Right lobe of liver (tissue), 4 donors: ENCODE measurements at regions not wholly inside any gene's neighbourhood (a gene's known extent, or its start where the extent isn't known, plus 50 kb on each side); places are given as distances from the start of the nearest gene placed in this dataset.

Experiments
- CTCF ChIP-seq, 4 donors: fragments of 200-600 bp in 3 of 4; fragments of 450-650 bp in 1 of 4; IDR thresholded peaks; one replicate each; pipeline versions ENCODE4 v1.5.1 to v1.8.0; 2016 to 2022; ENCODE audit warnings: antibody characterized with exemption in 4 of 4, mild to moderate bottlenecking in 2 of 4
- POLR2A ChIP-seq: fragments of 450-650 bp; IDR thresholded peaks from one replicate; pipeline ENCODE4 v1.6.1; 2017; ENCODE audit warnings: antibody characterized with exemption, mild to moderate bottlenecking
- donor health status: DM: no; HTN: no; CAD: no.
- donor health status: DM: no; HTN: no; CAD: no.
- donor health status: DM: no; HTN: yes; CAD: no.

- TF ChIP-seq POLR2A (no peak), CTCF (IDR thresholded peaks at IDR 0.05) (no peak)
Observed at GRCh38 chr2:188922191-188922590, 52.0 kb upstream of the COL3A1 start.
